GM20000 (cell line): ENCODE measurements at regions not wholly inside any gene's neighbourhood (a gene's known extent, or its start where the extent isn't known, plus 50 kb on each side); places are given as distances from the start of the nearest gene placed in this dataset.

Experiments
- DNase-seq: peaks from one replicate; pipeline ENCODE4 v3.0.0; 2012; ENCODE audit warnings: low spot score
- TF ChIP-seq, protein P1 (sequence below): IDR thresholded peaks from 2 replicates; pipeline ENCODE4 v1.5.1; 2012; ENCODE audit warnings: mild to moderate bottlenecking, control low read depth; ENCODE audit errors: extremely low read depth, missing control alignments

DNA sequence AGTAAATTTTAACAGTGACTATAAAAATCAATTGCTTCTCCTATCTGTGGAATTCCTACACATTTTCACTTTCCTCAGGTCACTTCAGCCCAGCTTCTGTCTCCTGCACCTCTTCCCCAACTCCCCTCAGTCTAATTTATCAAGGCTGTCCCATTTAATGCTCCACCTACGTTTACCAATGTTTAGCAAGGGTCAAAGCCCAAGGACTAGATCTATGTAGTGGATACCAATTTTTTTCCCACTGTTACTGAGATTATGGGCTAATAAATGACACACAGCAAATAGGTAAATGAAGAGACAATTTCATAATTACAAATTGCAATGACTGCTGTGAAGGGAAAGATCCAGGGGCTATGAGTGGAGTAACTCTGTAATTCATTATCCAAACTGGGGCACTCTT lies 211.5 kb upstream of the RPS23 start:
- TF ChIP-seq, protein P1, sequence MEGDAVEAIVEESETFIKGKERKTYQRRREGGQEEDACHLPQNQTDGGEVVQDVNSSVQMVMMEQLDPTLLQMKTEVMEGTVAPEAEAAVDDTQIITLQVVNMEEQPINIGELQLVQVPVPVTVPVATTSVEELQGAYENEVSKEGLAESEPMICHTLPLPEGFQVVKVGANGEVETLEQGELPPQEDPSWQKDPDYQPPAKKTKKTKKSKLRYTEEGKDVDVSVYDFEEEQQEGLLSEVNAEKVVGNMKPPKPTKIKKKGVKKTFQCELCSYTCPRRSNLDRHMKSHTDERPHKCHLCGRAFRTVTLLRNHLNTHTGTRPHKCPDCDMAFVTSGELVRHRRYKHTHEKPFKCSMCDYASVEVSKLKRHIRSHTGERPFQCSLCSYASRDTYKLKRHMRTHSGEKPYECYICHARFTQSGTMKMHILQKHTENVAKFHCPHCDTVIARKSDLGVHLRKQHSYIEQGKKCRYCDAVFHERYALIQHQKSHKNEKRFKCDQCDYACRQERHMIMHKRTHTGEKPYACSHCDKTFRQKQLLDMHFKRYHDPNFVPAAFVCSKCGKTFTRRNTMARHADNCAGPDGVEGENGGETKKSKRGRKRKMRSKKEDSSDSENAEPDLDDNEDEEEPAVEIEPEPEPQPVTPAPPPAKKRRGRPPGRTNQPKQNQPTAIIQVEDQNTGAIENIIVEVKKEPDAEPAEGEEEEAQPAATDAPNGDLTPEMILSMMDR: no peak
- no peak for DNase-seq

DNA sequence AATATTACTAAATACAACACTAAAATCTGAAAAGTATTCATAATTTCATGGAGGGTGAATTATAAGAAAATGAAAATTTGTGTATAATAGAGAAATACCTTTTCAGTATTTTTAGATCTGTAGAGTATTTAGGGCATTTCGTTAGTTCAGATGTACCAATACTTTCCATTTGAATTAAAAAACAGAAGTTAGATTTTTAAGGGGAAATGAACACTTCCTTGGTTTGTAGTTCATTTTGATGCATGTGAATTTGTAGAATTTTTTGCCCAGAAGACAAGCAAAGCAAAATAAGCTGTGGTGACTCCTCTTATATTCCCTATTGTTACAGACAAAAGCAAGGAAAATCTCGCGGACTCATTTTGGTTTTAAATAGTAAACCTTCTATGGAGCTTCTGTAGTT lies 209.0 kb upstream of the RPS23 start:
- no peak for DNase-seq
- TF ChIP-seq, protein P1: no peak

DNA sequence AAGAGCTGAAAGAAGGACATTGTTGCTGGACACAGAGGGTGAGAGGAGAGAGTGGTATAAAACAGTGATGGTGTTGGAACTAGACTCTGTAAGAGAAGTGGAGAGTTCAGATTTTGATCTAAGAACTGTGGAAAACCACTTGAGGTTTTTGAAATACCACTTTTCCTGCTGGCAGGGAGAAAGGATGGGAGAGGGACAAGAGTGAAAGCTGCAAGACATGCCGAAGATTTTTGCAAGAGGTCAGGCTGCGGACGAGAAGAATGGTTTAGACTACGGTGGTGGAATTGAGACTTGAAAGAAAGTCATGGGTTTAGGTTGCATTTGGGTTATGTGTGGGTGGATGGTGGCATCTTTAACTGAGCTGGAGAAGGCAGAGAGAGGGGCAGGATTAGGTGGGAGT lies 202.2 kb upstream of the RPS23 start:
- TF ChIP-seq, protein P1: no peak
- no peak for DNase-seq

DNA sequence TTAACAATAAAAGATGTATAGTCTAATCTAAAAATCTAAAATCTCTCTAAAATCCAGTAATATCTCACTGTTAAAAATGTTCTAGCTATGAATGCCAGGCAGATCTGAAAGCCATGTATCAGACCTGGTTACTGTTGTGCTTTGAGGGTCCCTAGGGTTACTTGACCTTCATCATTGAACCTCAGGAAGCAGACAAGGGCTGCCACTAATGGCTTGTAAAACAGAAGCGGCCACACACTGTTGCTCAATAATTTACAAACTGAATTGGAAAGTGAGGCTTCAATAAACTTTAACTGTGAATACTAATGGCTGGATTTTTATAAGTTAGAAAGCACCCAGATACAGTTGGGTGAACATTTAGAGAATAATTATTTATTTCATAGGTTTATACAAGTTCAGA lies 198.0 kb upstream of the RPS23 start:
- DNase-seq: no peak
- TF ChIP-seq, protein P1: no peak

DNA sequence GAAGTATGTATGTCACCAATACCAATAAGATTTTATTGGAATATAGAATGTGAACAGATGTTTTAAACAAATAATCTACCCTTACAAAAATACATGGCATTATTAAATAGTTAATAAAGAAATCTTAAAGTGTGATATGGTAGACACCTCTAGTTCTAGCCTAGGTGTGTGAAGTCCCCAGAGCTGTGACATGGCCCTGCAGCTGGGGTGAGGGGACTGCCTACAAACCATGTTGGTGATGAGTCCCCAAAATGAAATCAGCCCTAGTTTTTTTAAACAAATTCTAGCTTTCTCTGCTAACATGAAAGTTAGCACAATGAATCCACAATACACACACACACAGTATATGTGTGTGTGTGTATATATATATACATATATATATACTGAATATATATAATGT lies 195.1 kb upstream of the RPS23 start:
- no peak for DNase-seq

DNA sequence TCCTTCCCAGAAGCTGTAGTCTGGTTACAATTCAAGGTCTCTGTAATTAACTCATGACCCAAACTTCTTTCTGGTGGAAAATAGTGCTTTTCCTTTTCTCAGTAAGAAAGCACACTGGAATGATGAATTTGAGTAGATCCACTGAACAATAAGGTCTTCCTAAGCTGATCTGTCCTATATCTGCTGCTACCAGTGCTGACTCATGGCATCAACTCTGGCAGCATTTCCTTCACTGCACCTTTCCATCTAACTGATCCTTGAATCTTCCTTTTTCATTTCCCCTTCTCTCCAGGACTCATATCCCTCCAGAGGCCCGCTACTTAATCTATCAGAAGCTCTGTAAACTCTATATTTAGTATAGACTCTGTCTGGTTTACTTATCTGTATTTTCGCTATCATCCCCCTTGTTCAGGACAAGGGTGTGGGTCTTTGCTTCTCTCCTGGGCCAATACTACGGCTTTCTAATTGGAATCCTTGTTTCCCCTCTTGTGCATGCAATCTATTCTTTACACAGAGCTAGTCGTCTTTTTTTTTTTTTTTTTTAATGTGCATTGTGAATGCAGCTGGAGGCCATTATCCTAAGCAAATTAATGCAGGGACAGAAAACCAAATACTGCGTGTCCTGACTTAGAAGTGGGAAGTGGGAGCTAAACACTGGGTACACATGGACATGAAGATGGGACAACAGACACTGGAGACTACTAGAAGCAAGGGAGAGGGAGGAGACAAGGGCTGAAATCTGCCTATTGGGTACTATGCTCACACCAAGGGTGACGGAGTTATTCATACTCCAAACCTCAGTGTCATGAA lies 192.2 kb upstream of the RPS23 start:
- no peak for DNase-seq
- TF ChIP-seq, protein P1: no peak

More for the DNA sequence above, 195.1 kb upstream of the RPS23 start:
- TF ChIP-seq, protein P1: no peak

DNA sequence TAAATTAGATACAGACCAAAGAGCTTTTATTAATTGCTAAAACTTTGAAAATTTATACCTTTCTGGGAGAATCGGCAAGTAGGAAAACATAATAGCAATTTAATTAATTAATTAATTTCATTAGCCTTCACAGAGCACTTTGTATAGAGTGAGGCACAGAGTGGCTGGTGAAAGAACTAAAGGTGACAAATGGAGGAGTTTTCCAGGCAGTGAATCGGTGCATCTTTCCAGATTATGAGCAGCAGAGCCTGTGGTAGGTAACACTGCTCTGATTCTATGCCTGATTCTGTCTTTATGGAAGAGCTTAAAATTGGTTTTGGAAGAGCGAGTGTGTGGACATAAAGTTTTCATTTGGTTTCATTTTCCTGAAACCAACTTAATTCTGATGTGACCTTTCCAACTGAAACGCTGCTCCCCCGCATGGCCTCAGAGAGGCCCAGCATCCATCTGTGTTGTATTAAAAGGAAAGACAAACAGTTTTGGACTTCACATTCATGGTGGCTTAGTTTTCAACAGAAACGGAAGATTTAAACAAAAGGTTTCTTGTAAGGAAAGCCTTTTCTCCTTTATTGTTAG lies 188.9 kb upstream of the RPS23 start:
- TF ChIP-seq, protein P1: no peak
- no peak for DNase-seq
